Activated CD8-positive, alpha-beta T cell treated with anti-CD3 and anti-CD28 coated beads, Interleukin-2, amount 10 ng/mL, durations not matched to agents 7 days and 5 days (primary cell): ENCODE measurements at regions not wholly inside any gene's neighbourhood (a gene's known extent, or its start where the extent isn't known, plus 50 kb on each side); places are given as distances from the start of the nearest gene placed in this dataset.
"Not testable (repeated sequence)": the region's sequence is repeated elsewhere in the genome, so short reads cannot be mapped to it uniquely, and the experiment has no call there.

ENCODE experiments used
- ATAC-seq: fragments of 150-1000 bp; cut with Tn5 transposase; one replicate; pipeline ENCODE4 v1.10.0; 2021; ENCODE audit warnings: moderate library complexity
- CTCF ChIA-PET: fragments of 350-600 bp; sonication (Branson Sonifier 250); formaldehyde crosslinking; loops from one replicate; lab custom pipeline; 2021; ENCODE audit warnings: antibody characterized with exemption; lab: Charles Lee
- POLR2A ChIA-PET: fragments of 350-600 bp; sonication (Branson Sonifier 250); formaldehyde crosslinking; loops from one replicate; lab custom pipeline; 2021; ENCODE audit warnings: antibody characterized with exemption; lab: Charles Lee
- DNase-seq: peaks from one replicate; pipeline ENCODE4 v3.0.0-alpha.2; 2020
- H3K27ac Mint-ChIP-seq: one replicate; pipeline ENCODE4 v1.8.0; 2021; ENCODE audit warnings: mild to moderate bottlenecking, mixed read lengths
- H3K27me3 Mint-ChIP-seq: one replicate; pipeline ENCODE4 v1.8.0; 2021; ENCODE audit warnings: low read depth, mixed read lengths
- H3K36me3 Mint-ChIP-seq: one replicate; pipeline ENCODE4 v1.8.0; 2021; ENCODE audit warnings: low read depth, mixed read lengths
- H3K4me1 Mint-ChIP-seq: one replicate; pipeline ENCODE4 v1.8.0; 2021; ENCODE audit warnings: low read depth, mixed read lengths
- H3K4me3 Mint-ChIP-seq: one replicate; pipeline ENCODE4 v1.8.0; 2021; ENCODE audit warnings: mild to moderate bottlenecking, mixed read lengths
- H3K9me3 Mint-ChIP-seq: one replicate; pipeline ENCODE4 v1.8.0; 2022; ENCODE audit warnings: mixed read lengths; ENCODE audit not compliant: insufficient read depth

- no peak overlapping the region for H3K4me3 Mint-ChIP-seq
- ChIA-PET POLR2A (no interaction called here), CTCF (no interaction called here)
- no peak overlapping the region for H3K27ac Mint-ChIP-seq
- ATAC-seq = no peak
- no peak for DNase-seq
- H3K9me3 Mint-ChIP-seq = peaks cover 28% of the 10 kb centered on the region
- H3K4me1 Mint-ChIP-seq = no peaks in the 10 kb centered on the region
- H3K27me3 Mint-ChIP-seq = no peaks in the 10 kb centered on the region
- no peaks in the 10 kb centered on the region for H3K36me3 Mint-ChIP-seq
These were observed 663.4 kb downstream of the KHDRBS2 start for GRCh38 chr6:61622601-61623000.

GRCh38 chr6:61614119-61614518 is 671.9 kb downstream of the KHDRBS2 start:
- no peaks in the 10 kb centered on the region for H3K4me1 Mint-ChIP-seq
- no peak overlapping the region for H3K27ac Mint-ChIP-seq
- CTCF ChIA-PET = no interaction called here
- H3K27me3 Mint-ChIP-seq = no peaks in the 10 kb centered on the region
- H3K36me3 Mint-ChIP-seq = no peaks in the 10 kb centered on the region
- no peak overlapping the region for H3K4me3 Mint-ChIP-seq
- DNase-seq (no peak), ATAC-seq (no peak)
- POLR2A ChIA-PET = no interaction called here
- peaks cover 13% of the 10 kb centered on the region for H3K9me3 Mint-ChIP-seq

- Mint-ChIP-seq H3K9me3 (peaks cover 22% of the 10 kb centered on the region), H3K4me3 (no peak overlapping the region), H3K27me3 (no peaks in the 10 kb centered on the region), H3K36me3 (no peaks in the 10 kb centered on the region), H3K4me1 (no peaks in the 10 kb centered on the region), H3K27ac (no peak overlapping the region)
- ATAC-seq (no peak), DNase-seq (no peak)
- ChIA-PET POLR2A (no interaction called here), CTCF (no interaction called here)
These were observed 679.5 kb downstream of the KHDRBS2 start for GRCh38 chr6:61606500-61606899.

GRCh38 chr6:61605851-61606250 is 680.2 kb downstream of the KHDRBS2 start:
- H3K4me3 Mint-ChIP-seq, ATAC-seq, H3K36me3 Mint-ChIP-seq, H3K27ac Mint-ChIP-seq, POLR2A ChIA-PET, H3K27me3 Mint-ChIP-seq, CTCF ChIA-PET, H3K4me1 Mint-ChIP-seq, DNase-seq: not testable (repeated sequence)
- H3K9me3 Mint-ChIP-seq = peaks cover 22% of the 10 kb centered on the region

GRCh38 chr6:61602171-61602570 is 683.9 kb downstream of the KHDRBS2 start:
- H3K27ac Mint-ChIP-seq, H3K4me3 Mint-ChIP-seq, DNase-seq, CTCF ChIA-PET, H3K4me1 Mint-ChIP-seq, H3K27me3 Mint-ChIP-seq, H3K36me3 Mint-ChIP-seq, POLR2A ChIA-PET, ATAC-seq: not testable (repeated sequence)
- H3K9me3 Mint-ChIP-seq = peaks cover 28% of the 10 kb centered on the region

- no peak overlapping the region for H3K4me3 Mint-ChIP-seq
These were observed 693.8 kb downstream of the KHDRBS2 start for GRCh38 chr6:61592238-61592637.

GRCh38 chr6:61586934-61587537 is 699.0 kb downstream of the KHDRBS2 start:
- CTCF ChIA-PET = no interaction called here
- H3K36me3 Mint-ChIP-seq = no peaks in the 10 kb centered on the region

More at GRCh38 chr6:61592238-61592637, 693.8 kb downstream of the KHDRBS2 start:
- ATAC-seq (no peak), DNase-seq (no peak)
- CTCF ChIA-PET = no interaction called here
- POLR2A ChIA-PET = no interaction called here
- Mint-ChIP-seq H3K36me3 (no peaks in the 10 kb centered on the region), H3K27ac (no peak overlapping the region), H3K4me1 (no peaks in the 10 kb centered on the region), H3K9me3 (peaks cover 18% of the 10 kb centered on the region), H3K27me3 (no peaks in the 10 kb centered on the region)

GRCh38 chr6:61585504-61585903 is 700.5 kb downstream of the KHDRBS2 start:
- DNase-seq (no peak), ATAC-seq (no peak)
- H3K9me3 Mint-ChIP-seq = peaks cover 12% of the 10 kb centered on the region
- no peak overlapping the region for H3K27ac Mint-ChIP-seq
- CTCF ChIA-PET = no interaction called here
- H3K36me3 Mint-ChIP-seq = no peaks in the 10 kb centered on the region
- H3K27me3 Mint-ChIP-seq = no peaks in the 10 kb centered on the region
- POLR2A ChIA-PET = no interaction called here
- H3K4me1 Mint-ChIP-seq = no peaks in the 10 kb centered on the region
- H3K4me3 Mint-ChIP-seq = no peak overlapping the region

More at GRCh38 chr6:61586934-61587537, 699.0 kb downstream of the KHDRBS2 start:
- no peak overlapping the region for H3K4me3 Mint-ChIP-seq
- DNase-seq (no peak), ATAC-seq (no peak)
- no peaks in the 10 kb centered on the region for H3K27me3 Mint-ChIP-seq
- peaks cover 10% of the 10 kb centered on the region for H3K9me3 Mint-ChIP-seq
- no peak overlapping the region for H3K27ac Mint-ChIP-seq
- H3K4me1 Mint-ChIP-seq = no peaks in the 10 kb centered on the region
- POLR2A ChIA-PET = no interaction called here

- H3K4me3 Mint-ChIP-seq = no peak overlapping the region
- H3K4me1 Mint-ChIP-seq = no peaks in the 10 kb centered on the region
- ChIA-PET POLR2A (no interaction called here), CTCF (no interaction called here)
- H3K27me3 Mint-ChIP-seq = no peaks in the 10 kb centered on the region
- H3K9me3 Mint-ChIP-seq = peaks cover 55% of the 10 kb centered on the region
- no peaks in the 10 kb centered on the region for H3K36me3 Mint-ChIP-seq
- H3K27ac Mint-ChIP-seq = no peak overlapping the region
- no peak for DNase-seq
- ATAC-seq = no peak
These were observed 723.9 kb downstream of the KHDRBS2 start for GRCh38 chr6:61562098-61562497.

GRCh38 chr6:61558796-61559195 is 727.2 kb downstream of the KHDRBS2 start:
- DNase-seq (no peak), ATAC-seq (no peak)
- POLR2A ChIA-PET = no interaction called here
- Mint-ChIP-seq H3K27ac (no peak overlapping the region), H3K4me3 (no peak overlapping the region), H3K9me3 (peaks cover 43% of the 10 kb centered on the region), H3K4me1 (no peaks in the 10 kb centered on the region), H3K27me3 (no peaks in the 10 kb centered on the region), H3K36me3 (no peaks in the 10 kb centered on the region)
- CTCF ChIA-PET = no interaction called here

- ChIA-PET CTCF (no interaction called here), POLR2A (no interaction called here)
- ATAC-seq = no peak
These were observed 730.0 kb downstream of the KHDRBS2 start for GRCh38 chr6:61555993-61556392.

GRCh38 chr6:61538801-61539200 is 747.2 kb downstream of the KHDRBS2 start:
- no peak overlapping the region for H3K27ac Mint-ChIP-seq
- ATAC-seq (no peak), DNase-seq (no peak)
- no peaks in the 10 kb centered on the region for H3K27me3 Mint-ChIP-seq
- H3K4me3 Mint-ChIP-seq = no peak overlapping the region
- no peaks in the 10 kb centered on the region for H3K4me1 Mint-ChIP-seq
- peaks cover 21% of the 10 kb centered on the region for H3K9me3 Mint-ChIP-seq
- H3K36me3 Mint-ChIP-seq = no peaks in the 10 kb centered on the region
- ChIA-PET CTCF (no interaction called here), POLR2A (no interaction called here)

More at GRCh38 chr6:61555993-61556392, 730.0 kb downstream of the KHDRBS2 start:
- Mint-ChIP-seq H3K4me1 (no peaks in the 10 kb centered on the region), H3K36me3 (no peaks in the 10 kb centered on the region), H3K9me3 (peaks cover 38% of the 10 kb centered on the region), H3K27ac (no peak overlapping the region), H3K27me3 (no peaks in the 10 kb centered on the region), H3K4me3 (no peak overlapping the region)
- DNase-seq = no peak

GRCh38 chr6:61532749-61533148 is 753.3 kb downstream of the KHDRBS2 start:
- H3K4me1 Mint-ChIP-seq, POLR2A ChIA-PET, CTCF ChIA-PET, H3K27ac Mint-ChIP-seq, ATAC-seq, H3K36me3 Mint-ChIP-seq, DNase-seq, H3K27me3 Mint-ChIP-seq, H3K4me3 Mint-ChIP-seq: not testable (repeated sequence)
- peaks cover 29% of the 10 kb centered on the region for H3K9me3 Mint-ChIP-seq
